SU-DHL-6 (cell line): ENCODE measurements at regions not wholly inside any gene's neighbourhood (a gene's known extent, or its start where the extent isn't known, plus 50 kb on each side); places are given as distances from the start of the nearest gene placed in this dataset.

ENCODE experiments used
- CTCF ChIP-seq: fragments of 200-600 bp; sonication (generic); IDR thresholded peaks from one replicate; pipeline ENCODE4 v1.5.1; 2017; ENCODE audit warnings: antibody characterized with exemption, mild to moderate bottlenecking, low read length, moderate library complexity; ENCODE audit not compliant: insufficient read depth, poor library complexity, severe bottlenecking
- EZH2phosphoT487 ChIP-seq: fragments of 200-600 bp; sonication (generic), shearing (Covaris generic); conservative IDR thresholded peaks from 2 replicates; pipeline ENCODE4 v1.6.1; 2018; ENCODE audit warnings: mild to moderate bottlenecking, antibody characterized with exemption, low read length, moderate library complexity, mixed read lengths

DNA sequence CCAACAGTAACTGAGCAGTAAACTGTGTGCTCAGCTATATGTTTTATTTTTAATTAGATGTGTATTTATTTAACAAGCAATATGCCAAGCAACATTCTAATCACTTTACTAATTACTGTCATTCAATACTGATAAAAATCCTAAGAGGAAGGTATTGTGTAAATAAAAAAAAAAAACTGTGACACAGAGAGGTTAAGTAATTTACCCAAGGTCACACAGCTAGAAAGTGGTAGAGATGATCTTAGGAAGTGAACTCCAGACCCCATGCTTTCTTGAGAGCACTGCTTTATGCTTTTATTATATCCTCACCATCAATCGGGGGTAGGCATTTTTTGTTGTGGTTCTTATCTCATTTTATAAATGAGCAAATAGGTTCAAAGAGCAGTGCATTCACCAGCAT lies 417.1 kb downstream of the RAB28 start:
- no peak for TF ChIP-seq CTCF
- TF ChIP-seq EZH2phosphoT487 = no peak
